CD4-positive, alpha-beta memory T cell (primary cell): ENCODE measurements at regions not wholly inside any gene's neighbourhood (a gene's known extent, or its start where the extent isn't known, plus 50 kb on each side); places are given as distances from the start of the nearest gene placed in this dataset.

ENCODE experiments used
- CTCF ChIA-PET: fragments of 350-600 bp; sonication (Branson Sonifier 250); formaldehyde crosslinking; loops from one replicate; lab custom pipeline; 2021; ENCODE audit warnings: inconsistent platforms; ENCODE audit not compliant: partially characterized antibody; lab: Charles Lee
- POLR2A ChIA-PET: fragments of 350-600 bp; sonication (Branson Sonifier 250); formaldehyde crosslinking; loops from one replicate; lab custom pipeline; 2021; ENCODE audit not compliant: partially characterized antibody; lab: Charles Lee
- DNase-seq, 5 donors: peaks; one replicate each; pipeline versions ENCODE4 v3.0.0 to v3.0.0-alpha.2; 2020 to 2022; ENCODE audit warnings: mixed read lengths in 1 of 5
- H3K27ac ChIP-seq: one replicate; pipeline ENCODE4 v1.7.0; 2013; ENCODE audit warnings: low read depth, low read length
- H3K27me3 ChIP-seq: 2 replicates; pipeline ENCODE4 v1.7.0; 2013; ENCODE audit warnings: mild to moderate bottlenecking, low read length, moderate library complexity; ENCODE audit not compliant: insufficient read depth
- H3K36me3 ChIP-seq: 2 replicates; pipeline ENCODE4 v1.7.0; 2013; ENCODE audit warnings: mild to moderate bottlenecking, low read length, moderate library complexity; ENCODE audit not compliant: insufficient read depth
- H3K4me1 ChIP-seq: 2 replicates; pipeline ENCODE4 v1.7.0; 2013; ENCODE audit warnings: mild to moderate bottlenecking, low read length, moderate library complexity; ENCODE audit not compliant: insufficient read depth
- H3K4me3 ChIP-seq, 2 donors: one replicate each; pipeline ENCODE4 v1.7.0; 2013; ENCODE audit warnings: low read length in 2 of 2, mild to moderate bottlenecking in 1 of 2
- H3K9me3 ChIP-seq, 2 donors: one replicate each; pipeline ENCODE4 v1.7.0; 2013; ENCODE audit warnings: low read length in 2 of 2, control low read depth in 1 of 2; ENCODE audit not compliant: control insufficient read depth in 1 of 2
- H3K27ac Mint-ChIP-seq, 7 donors: one replicate each; pipeline ENCODE4 v1.8.0; 2020 to 2021; ENCODE audit warnings: mixed read lengths in 7 of 7, mild to moderate bottlenecking in 6 of 7, inconsistent platforms in 3 of 7, moderate library complexity in 3 of 7
- H3K27me3 Mint-ChIP-seq, 2 donors: one replicate each; pipeline ENCODE4 v1.8.0; 2020 to 2021; ENCODE audit warnings: mixed read lengths in 2 of 2
- H3K36me3 Mint-ChIP-seq, 2 donors: one replicate each; pipeline ENCODE4 v1.8.0; 2020 to 2021; ENCODE audit warnings: mixed read lengths in 2 of 2, inconsistent platforms in 1 of 2, mild to moderate bottlenecking in 1 of 2
- H3K4me1 Mint-ChIP-seq, 4 donors: one replicate each; pipeline ENCODE4 v1.8.0; 2020 to 2021; ENCODE audit warnings: mixed read lengths in 4 of 4, mild to moderate bottlenecking in 1 of 4
- H3K4me3 Mint-ChIP-seq, 8 donors: one replicate each; pipeline ENCODE4 v1.8.0; 2020 to 2021; ENCODE audit warnings: mixed read lengths in 8 of 8, mild to moderate bottlenecking in 7 of 8, moderate library complexity in 6 of 8, inconsistent platforms in 3 of 8
- H3K9me3 Mint-ChIP-seq, 8 donors: one replicate each; pipeline ENCODE4 v1.8.0; 2020 to 2021; ENCODE audit warnings: mixed read lengths in 8 of 8, mild to moderate bottlenecking in 5 of 8, inconsistent platforms in 3 of 8, moderate library complexity in 1 of 8
- intact Hi-C: fragments of 100-400 bp; cut with micrococcal nuclease; formaldehyde crosslinking; loops from one replicate; pipeline ENCODE4 v1.15.1; 2023

GRCh38 chr11:116130122-116130521, 625.9 kb upstream of the CADM1 start:
- Mint-ChIP-seq H3K4me1 (no peaks in the 10 kb centered on the region), H3K27me3 (peaks cover 0 to 1% of the 10 kb centered on the region in 2 donors), H3K9me3 (no peaks in the 10 kb centered on the region), H3K27ac (no peak overlapping the region), H3K36me3 (no peaks in the 10 kb centered on the region), H3K4me3 (no peak overlapping the region)
- no peaks in the 10 kb centered on the region for H3K4me1 ChIP-seq
- H3K27ac ChIP-seq, result no peak overlapping the region
- ChIA-PET POLR2A (no interaction called here), CTCF (no interaction called here)
- intact Hi-C loops, result no loop called here
- no peak overlapping the region for H3K4me3 ChIP-seq
- no peaks in the 10 kb centered on the region for H3K27me3 ChIP-seq
- no peaks in the 10 kb centered on the region for H3K9me3 ChIP-seq
- no peaks in the 10 kb centered on the region for H3K36me3 ChIP-seq
- DNase-seq, result no peak

- Mint-ChIP-seq H3K9me3 (no peaks in the 10 kb centered on the region), H3K27ac (no peak overlapping the region), H3K4me3 (no peak overlapping the region), H3K27me3 (peaks cover 0 to 1% of the 10 kb centered on the region in 2 donors), H3K4me1 (no peaks in the 10 kb centered on the region), H3K36me3 (no peaks in the 10 kb centered on the region)
- intact Hi-C loops, result no loop called here
- no peak for DNase-seq
- no peak overlapping the region for H3K27ac ChIP-seq
- no peaks in the 10 kb centered on the region for H3K9me3 ChIP-seq
- H3K4me1 ChIP-seq, result no peaks in the 10 kb centered on the region
- H3K36me3 ChIP-seq, result no peaks in the 10 kb centered on the region
- POLR2A ChIA-PET, result no interaction called here
- H3K27me3 ChIP-seq, result no peaks in the 10 kb centered on the region
- CTCF ChIA-PET, result no interaction called here
- H3K4me3 ChIP-seq, result no peak overlapping the region
These were observed 625.2 kb upstream of the CADM1 start for GRCh38 chr11:116129456-116129855.

- Histone ChIP-seq H3K9me3 (no peaks in the 10 kb centered on the region), H3K27ac (no peak overlapping the region), H3K4me3 (no peak overlapping the region), H3K36me3 (no peaks in the 10 kb centered on the region), H3K27me3 (no peaks in the 10 kb centered on the region), H3K4me1 (no peaks in the 10 kb centered on the region)
- no peak overlapping the region for H3K4me3 Mint-ChIP-seq
- POLR2A ChIA-PET, result no interaction called here
- no peaks in the 10 kb centered on the region for H3K36me3 Mint-ChIP-seq
- CTCF ChIA-PET, result no interaction called here
- H3K27me3 Mint-ChIP-seq, result peaks cover 0 to 1% of the 10 kb centered on the region in 2 donors
- H3K27ac Mint-ChIP-seq, result no peak overlapping the region
- intact Hi-C loops, result no loop called here
- DNase-seq, result no peak
- peaks cover 0 to 4% (median 0%) of the 10 kb centered on the region in 8 donors for H3K9me3 Mint-ChIP-seq
- no peaks in the 10 kb centered on the region for H3K4me1 Mint-ChIP-seq
These were observed 622.3 kb upstream of the CADM1 start for GRCh38 chr11:116126562-116126961.

GRCh38 chr11:116124922-116125714, 620.9 kb upstream of the CADM1 start:
- no peak overlapping the region for H3K4me3 Mint-ChIP-seq
- Histone ChIP-seq H3K4me3 (no peak overlapping the region), H3K9me3 (no peaks in the 10 kb centered on the region), H3K27me3 (no peaks in the 10 kb centered on the region), H3K4me1 (no peaks in the 10 kb centered on the region), H3K27ac (no peak overlapping the region), H3K36me3 (no peaks in the 10 kb centered on the region)
- no peak overlapping the region for H3K27ac Mint-ChIP-seq
- no peaks in the 10 kb centered on the region for H3K4me1 Mint-ChIP-seq
- no peak for DNase-seq
- CTCF ChIA-PET, result no interaction called here
- POLR2A ChIA-PET, result no interaction called here
- peaks cover 0 to 1% of the 10 kb centered on the region in 2 donors for H3K27me3 Mint-ChIP-seq
- no peaks in the 10 kb centered on the region for H3K36me3 Mint-ChIP-seq
- H3K9me3 Mint-ChIP-seq, result peaks cover 0 to 4% (median 0%) of the 10 kb centered on the region in 8 donors
- intact Hi-C loops, result no loop called here

GRCh38 chr11:116123739-116124138, 619.5 kb upstream of the CADM1 start:
- Mint-ChIP-seq H3K9me3 (peaks cover 0 to 4% (median 0%) of the 10 kb centered on the region in 8 donors), H3K4me3 (no peak overlapping the region), H3K27me3 (peaks cover 0 to 3% of the 10 kb centered on the region in 2 donors), H3K4me1 (no peaks in the 10 kb centered on the region), H3K36me3 (no peaks in the 10 kb centered on the region), H3K27ac (no peak overlapping the region)
- no peak overlapping the region for H3K4me3 ChIP-seq
- POLR2A ChIA-PET, result no interaction called here
- CTCF ChIA-PET, result no interaction called here
- no peak overlapping the region for H3K27ac ChIP-seq
- intact Hi-C loops, result no loop called here
- no peaks in the 10 kb centered on the region for H3K27me3 ChIP-seq
- no peak for DNase-seq
- H3K9me3 ChIP-seq, result no peaks in the 10 kb centered on the region
- H3K36me3 ChIP-seq, result no peaks in the 10 kb centered on the region
- H3K4me1 ChIP-seq, result no peaks in the 10 kb centered on the region

GRCh38 chr11:116122697-116123472, 618.7 kb upstream of the CADM1 start:
- H3K4me1 ChIP-seq, result no peaks in the 10 kb centered on the region
- POLR2A ChIA-PET, result no interaction called here
- no peaks in the 10 kb centered on the region for H3K36me3 Mint-ChIP-seq

GRCh38 chr11:116119158-116119557, 614.9 kb upstream of the CADM1 start:
- Mint-ChIP-seq H3K27ac (no peak overlapping the region), H3K4me3 (no peak overlapping the region), H3K27me3 (peaks cover 0 to 2% of the 10 kb centered on the region in 2 donors), H3K4me1 (no peaks in the 10 kb centered on the region), H3K36me3 (no peaks in the 10 kb centered on the region), H3K9me3 (peaks cover 0 to 10% (median 2%) of the 10 kb centered on the region in 8 donors)
- H3K36me3 ChIP-seq, result no peaks in the 10 kb centered on the region
- POLR2A ChIA-PET, result no interaction called here
- no peaks in the 10 kb centered on the region for H3K9me3 ChIP-seq
- H3K4me3 ChIP-seq, result no peak overlapping the region
- intact Hi-C loops, result no loop called here
- H3K27ac ChIP-seq, result no peak overlapping the region
- no peak for DNase-seq
- CTCF ChIA-PET, result no interaction called here
- H3K4me1 ChIP-seq, result no peaks in the 10 kb centered on the region
- no peaks in the 10 kb centered on the region for H3K27me3 ChIP-seq

More at GRCh38 chr11:116122697-116123472, 618.7 kb upstream of the CADM1 start:
- CTCF ChIA-PET, result no interaction called here
- Mint-ChIP-seq H3K4me3 (no peak overlapping the region), H3K9me3 (peaks cover 0 to 8% (median 0%) of the 10 kb centered on the region in 8 donors), H3K4me1 (no peaks in the 10 kb centered on the region), H3K27me3 (peaks cover 0 to 2% of the 10 kb centered on the region in 2 donors), H3K27ac (no peak overlapping the region)
- DNase-seq, result no peak
- no peaks in the 10 kb centered on the region for H3K9me3 ChIP-seq
- no peak overlapping the region for H3K27ac ChIP-seq
- no peak overlapping the region for H3K4me3 ChIP-seq
- intact Hi-C loops, result no loop called here
- H3K36me3 ChIP-seq, result no peaks in the 10 kb centered on the region
- no peaks in the 10 kb centered on the region for H3K27me3 ChIP-seq
